Stimulated activated CD8-positive, alpha-beta memory T cell treated with anti-CD3 and anti-CD28 coated beads, Interleukin-7, amount 100 ng/mL, for 4 hours (primary cell): ENCODE measurements at regions not wholly inside any gene's neighbourhood (a gene's known extent, or its start where the extent isn't known, plus 50 kb on each side); places are given as distances from the start of the nearest gene placed in this dataset.

Experiments
- DNase-seq, 2 donors: peaks; one replicate each; pipeline ENCODE4 v3.0.0-alpha.2; 2020; ENCODE audit warnings: low read depth in 2 of 2

DNA sequence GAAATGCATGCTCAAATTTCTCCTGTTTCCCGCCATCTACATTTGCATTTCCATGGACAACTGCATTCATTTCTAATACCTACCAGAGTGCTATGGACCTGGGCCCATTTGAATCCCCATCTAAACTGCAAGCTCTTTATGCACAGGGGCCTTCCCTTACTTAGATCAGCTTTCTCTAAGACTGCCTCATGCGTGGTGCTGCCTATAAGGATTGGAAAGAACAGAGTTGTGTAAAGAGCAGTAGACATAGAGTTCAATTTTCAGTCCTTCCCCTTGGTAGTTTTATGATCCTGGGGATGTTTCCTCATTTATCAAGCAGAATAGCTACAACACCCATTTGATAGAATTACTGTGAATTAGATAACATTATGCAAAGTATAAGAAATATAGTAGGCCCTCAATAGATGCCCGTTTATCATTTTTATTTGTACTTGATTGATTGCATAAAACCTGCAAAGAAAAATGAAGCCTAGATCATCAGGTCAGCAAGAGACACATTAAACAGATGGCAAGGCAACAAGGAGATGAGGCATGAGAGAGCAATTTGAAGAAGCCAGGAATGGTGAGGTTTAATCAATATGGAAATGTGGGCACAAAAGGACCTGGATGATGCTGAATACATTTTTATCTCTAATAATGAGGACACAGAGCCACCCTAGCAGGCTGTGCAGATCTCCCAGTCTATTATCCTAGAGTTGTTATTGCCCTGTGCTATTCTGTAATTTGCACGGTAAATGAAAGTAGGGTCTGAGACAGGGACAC, 359.7 kb downstream of the FAM181B start:
- no peak for DNase-seq

- no peak for DNase-seq
Observed at GRCh38 chr11:82365351-82365750, 368.3 kb downstream of the FAM181B start.

GRCh38 chr11:82356316-82356715, 377.3 kb downstream of the FAM181B start:
- DNase-seq: no peak

GRCh38 chr11:82355313-82355823, 378.3 kb downstream of the FAM181B start:
- DNase-seq: no peak

DNA sequence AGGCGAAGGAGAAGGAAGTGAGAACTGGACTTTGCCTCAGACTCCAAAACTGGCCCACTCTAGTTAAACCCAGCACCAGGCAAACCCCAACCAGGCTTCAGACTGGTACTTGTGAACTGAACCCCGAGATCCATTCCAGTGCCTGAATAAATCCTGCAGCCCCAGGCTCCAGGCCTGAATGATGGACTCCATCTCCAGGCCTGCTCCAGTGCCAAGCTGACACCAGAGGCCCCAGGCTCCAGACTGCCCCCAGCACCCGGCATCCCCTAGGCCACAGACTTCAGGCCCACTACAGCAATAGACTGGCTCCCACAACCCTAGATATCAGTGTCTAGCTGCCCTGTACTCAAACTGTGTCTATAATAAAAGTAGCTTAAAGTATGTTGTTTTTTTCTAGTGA, 406.8 kb downstream of the FAM181B start:
- DNase-seq: no peak

- DNase-seq: no peak
Observed at GRCh38 chr11:82321206-82321605, 412.5 kb downstream of the FAM181B start.

DNA sequence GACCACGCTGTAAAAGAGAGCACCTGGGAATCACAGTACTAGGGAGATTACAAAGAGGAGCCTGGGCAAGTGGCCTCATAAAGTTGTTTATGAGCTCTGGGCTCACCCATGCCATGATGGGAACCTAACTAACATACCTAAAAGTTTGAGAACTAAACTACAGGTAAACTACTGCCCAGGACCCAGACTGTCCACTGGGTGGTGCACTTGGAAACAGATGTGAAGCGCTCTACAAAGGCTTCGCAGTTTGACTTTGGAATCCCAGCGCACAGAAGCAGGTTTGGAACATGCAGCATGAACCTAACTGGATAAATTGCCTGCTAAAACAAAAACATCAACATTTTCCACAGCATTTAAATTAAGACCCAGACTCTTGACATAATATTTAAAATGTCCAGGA, 418.6 kb downstream of the FAM181B start:
- no peak for DNase-seq

DNA sequence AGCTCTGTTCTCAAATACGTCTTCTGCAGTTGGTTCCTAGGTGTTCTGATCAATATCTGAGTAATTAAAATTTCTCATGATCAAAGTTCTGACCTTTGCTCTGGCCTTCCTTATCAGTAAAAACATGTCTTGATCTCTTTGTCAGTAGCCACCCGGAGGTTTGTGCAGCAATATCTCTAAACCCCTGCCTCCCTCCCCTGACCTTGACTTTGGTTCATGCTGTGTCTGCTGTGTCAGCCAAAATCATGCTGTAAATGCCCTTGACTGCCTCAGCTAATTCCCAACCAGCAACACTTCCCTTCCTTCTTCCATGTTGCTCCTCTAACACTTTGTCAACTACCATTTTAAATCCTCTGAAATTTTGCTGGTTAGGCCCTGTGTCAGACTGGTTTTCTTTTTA, 424.7 kb downstream of the FAM181B start:
- DNase-seq: no peak

- DNase-seq: no peak
Observed at GRCh38 chr11:82305123-82305522, 428.5 kb downstream of the FAM181B start.

DNA sequence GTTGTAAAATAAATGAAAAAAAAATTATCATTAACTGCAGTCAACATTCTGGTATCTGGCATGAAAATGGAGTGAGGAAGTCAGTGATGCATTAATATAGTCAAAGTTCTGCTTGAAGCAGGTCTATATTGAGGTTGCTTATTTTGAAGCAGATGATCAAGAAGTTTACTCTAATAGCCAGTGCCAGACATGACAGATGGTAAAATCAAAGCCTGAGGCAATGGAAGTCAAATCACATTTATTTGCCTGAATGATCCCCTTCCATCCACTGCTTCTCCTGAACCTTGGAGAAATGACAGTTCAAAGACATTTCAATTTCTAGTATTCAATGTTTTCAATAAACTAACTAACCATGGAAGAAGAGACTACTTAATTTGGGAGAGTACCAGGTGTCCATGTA, 430.0 kb downstream of the FAM181B start:
- DNase-seq: no peak

DNA sequence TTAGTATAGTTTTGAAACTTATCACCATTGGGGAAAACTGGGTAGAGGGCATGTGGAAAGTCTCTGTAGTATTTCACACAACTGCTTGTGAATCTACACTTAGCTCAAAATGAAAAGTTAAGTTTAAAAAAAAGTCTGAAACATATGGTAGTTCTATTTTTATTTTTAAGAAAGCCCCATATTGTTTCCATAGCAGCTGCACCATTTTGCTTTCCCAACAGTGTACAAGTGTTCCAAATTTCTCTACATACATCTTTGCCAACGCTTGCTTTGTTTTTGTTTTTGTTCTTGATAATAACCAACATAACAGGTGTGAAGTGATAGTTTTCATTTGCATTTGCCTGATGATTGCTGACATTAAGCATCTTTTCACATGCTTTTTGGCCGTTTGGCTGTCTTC, 445.2 kb downstream of the FAM181B start:
- DNase-seq: no peak

DNA sequence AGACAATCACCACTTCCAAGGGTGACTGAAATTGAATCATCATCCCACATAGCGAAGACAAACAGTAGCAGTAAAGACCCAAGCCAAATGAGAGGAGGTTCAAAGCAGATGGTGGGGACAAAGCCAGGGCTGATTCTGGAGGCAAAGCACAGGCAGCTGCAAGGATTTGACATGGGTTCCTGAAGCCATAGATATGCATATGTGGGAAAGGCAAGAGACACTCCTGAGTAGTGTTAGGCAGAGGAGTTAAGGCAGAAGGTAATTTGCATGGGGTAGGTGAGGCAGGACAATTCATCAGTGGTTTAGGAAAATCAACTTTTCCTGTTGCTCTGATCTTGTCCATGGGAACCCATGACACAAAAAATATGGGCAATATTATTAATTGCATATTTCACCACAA, 462.8 kb downstream of the FAM181B start:
- DNase-seq: no peak

- no peak for DNase-seq
Observed at GRCh38 chr11:82268627-82269026, 465.0 kb downstream of the FAM181B start.

GRCh38 chr11:82267186-82267585, 466.5 kb downstream of the FAM181B start:
- DNase-seq: no peak

DNA sequence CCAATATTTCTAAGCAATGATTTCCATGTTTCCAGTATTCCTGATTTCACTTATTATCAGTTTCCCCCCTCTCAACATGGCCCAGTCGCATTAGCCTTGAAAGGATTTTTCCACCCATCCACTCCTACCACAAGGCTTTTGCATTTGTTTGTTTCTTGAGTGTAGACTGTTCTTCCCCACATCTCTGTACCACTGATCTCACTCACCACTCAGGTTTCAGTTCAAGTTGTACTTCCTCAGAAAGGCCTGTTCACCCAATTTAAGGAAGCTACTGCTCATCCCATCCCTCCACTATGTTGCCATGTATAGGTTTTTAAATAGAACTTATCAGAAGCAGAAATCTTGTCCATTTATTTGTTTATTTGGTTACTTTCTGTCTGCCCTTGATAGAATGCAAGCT, 472.3 kb downstream of the FAM181B start:
- DNase-seq: no peak

GRCh38 chr11:82250047-82250446, 483.6 kb downstream of the FAM181B start:
- no peak for DNase-seq

- no peak for DNase-seq
Observed at GRCh38 chr11:82246926-82247325, 486.7 kb downstream of the FAM181B start.

DNA sequence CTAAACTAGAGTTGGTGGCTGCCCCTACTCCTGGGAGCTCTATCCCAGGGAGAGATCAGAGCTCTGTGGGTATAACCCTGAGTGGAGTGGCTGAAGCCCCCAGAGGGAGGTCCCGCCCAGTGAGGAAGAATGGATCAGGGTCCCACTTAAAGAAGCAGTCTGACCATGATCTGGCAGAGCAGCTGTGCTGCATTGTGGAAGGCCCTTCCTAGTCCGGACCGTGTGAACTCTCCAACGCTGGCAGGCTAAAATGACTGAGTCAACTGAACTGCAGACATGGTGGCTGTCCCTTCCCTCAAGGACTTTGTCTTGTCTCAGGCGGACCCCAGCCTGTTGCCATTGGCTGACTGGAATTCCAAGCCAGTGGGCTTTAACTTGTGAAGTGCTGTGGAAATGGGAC, 494.2 kb downstream of the FAM181B start:
- DNase-seq: no peak

GRCh38 chr11:82234256-82234655, 499.4 kb downstream of the FAM181B start:
- no peak for DNase-seq

DNA sequence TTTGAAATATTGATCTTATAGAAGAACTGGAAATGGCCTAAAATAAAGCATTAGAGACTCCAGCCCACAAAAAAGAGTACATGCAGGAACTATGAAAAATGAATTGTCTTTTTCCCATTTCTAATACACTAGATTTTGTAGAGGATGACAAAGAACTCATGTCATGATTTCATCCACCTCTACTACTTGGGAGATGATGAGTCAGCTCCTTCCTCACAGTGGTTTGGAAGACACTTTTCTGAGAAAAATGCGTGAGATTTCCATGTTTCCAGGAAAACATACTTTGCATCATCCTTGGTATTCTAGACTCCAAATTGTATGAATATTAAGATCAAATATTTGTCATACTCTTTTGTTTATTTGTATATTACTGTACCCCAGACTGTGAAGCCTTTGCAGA, 500.5 kb downstream of the FAM181B start:
- no peak for DNase-seq

- DNase-seq: no peak
Observed at GRCh38 chr11:82229341-82229740, 504.3 kb downstream of the FAM181B start.

- no peak for DNase-seq
Observed at GRCh38 chr11:82225930-82226329, 507.7 kb downstream of the FAM181B start.

DNA sequence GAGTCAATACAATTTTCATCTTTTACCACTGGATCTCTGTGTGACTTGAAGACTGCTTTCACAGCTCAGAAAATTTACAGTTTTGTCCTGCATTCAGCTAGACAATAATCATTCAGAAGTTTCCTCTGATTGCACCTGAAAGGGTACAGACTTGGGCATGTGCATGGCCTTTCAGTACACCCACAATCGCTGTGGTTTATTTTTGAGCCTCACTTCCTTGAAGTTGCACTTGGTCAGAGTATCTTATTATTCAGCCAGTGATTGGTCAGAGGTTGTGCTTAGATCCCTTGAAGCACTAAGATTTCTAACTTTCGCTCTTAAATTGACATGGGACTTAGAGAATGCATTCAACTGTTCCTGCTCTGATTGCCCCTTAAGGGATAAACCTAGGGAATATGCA, 508.2 kb downstream of the FAM181B start:
- no peak for DNase-seq
